Stimulated activated CD4-positive, alpha-beta T cell treated with anti-CD3 and anti-CD28 coated beads, Interleukin-12 subunit alpha, Interleukin-12 subunit beta, amount 100 ng/mL, for 48 hours (primary cell): ENCODE measurements at regions not wholly inside any gene's neighbourhood (a gene's known extent, or its start where the extent isn't known, plus 50 kb on each side); places are given as distances from the start of the nearest gene placed in this dataset.
A peak's percentile ranks its signal among the peaks of the same experiment; 100 is the strongest.
"Not testable (repeated sequence)": the region's sequence is repeated elsewhere in the genome, so short reads cannot be mapped to it uniquely, and the experiment has no call there.

Experiments
- DNase-seq, 3 donors: peaks; one replicate each; pipeline ENCODE4 v3.0.0-alpha.2; 2020; ENCODE audit warnings: low read depth in 2 of 3, low spot score in 1 of 3

DNA sequence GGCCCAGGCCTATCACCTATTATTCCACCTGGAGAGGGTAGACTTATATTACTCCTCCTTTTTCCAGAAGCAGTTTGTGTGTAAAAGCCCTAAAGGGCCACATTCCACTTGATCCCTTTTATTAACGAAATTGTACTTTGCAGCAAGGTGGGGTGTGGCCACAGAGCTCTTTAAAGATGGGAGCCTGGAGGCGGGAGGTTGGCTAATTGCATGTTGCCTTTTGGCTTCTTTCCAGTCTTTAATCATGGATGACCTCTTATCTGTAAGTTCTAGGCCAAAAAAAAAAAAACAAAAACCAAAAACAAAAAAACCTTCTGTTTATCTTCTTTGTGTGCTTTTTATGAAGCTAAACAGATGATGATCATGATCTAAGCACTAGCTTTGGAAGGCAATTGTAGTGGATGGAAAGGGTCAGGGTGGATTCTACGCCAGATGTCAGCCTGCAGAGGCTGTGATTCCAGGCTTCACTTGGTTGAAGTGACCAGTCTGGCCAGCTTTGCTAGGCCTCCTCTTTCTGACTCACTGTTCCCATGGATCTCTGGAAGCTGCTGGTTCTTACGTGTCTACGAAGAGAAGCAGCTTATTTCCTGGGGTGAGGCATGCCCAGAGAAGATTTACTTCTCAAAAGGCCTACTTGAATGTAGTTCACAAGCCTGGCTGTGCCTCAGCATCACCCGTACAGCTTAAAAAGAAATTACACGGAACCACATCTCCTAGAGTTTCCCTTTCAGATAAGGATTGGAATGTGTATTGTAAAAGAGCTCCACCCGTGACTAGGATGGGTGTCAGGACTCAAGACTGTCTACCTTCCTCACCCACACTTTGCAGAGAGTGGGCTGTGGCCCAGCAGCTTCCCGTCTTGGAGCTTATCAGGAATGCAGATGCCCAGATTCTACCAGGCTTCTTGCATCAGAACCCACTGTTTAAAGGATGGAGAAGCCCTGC, 330.9 kb upstream of the C2CD4B start:
- no peak for DNase-seq

DNA sequence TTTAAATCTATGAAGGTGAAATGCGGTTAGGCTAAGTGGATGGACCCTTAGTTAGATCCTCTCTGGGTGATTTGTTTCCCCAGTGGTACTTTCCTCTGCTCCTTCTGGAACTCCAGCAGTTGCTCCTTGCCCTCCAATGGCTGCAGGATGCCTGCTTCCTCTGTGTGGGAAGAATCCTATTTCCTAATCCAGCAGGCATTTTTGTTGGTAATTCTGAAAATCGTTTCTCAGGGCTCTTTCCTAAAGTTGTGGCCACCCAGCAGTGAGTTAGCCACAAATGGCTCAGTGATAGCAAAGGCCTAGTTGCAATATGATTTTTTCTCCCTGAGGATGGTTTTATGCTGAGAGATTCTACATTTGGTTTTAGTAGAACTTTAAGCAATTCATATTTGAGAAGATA, 332.3 kb upstream of the C2CD4B start:
- DNase-seq = no peak

GRCh38 chr15:62498278-62498677, 333.2 kb upstream of the C2CD4B start:
- DNase-seq = no peak

GRCh38 chr15:62498712-62499111, 333.6 kb upstream of the C2CD4B start:
- no peak for DNase-seq

GRCh38 chr15:62500325-62500724, 335.2 kb upstream of the C2CD4B start:
- DNase-seq = no peak

DNA sequence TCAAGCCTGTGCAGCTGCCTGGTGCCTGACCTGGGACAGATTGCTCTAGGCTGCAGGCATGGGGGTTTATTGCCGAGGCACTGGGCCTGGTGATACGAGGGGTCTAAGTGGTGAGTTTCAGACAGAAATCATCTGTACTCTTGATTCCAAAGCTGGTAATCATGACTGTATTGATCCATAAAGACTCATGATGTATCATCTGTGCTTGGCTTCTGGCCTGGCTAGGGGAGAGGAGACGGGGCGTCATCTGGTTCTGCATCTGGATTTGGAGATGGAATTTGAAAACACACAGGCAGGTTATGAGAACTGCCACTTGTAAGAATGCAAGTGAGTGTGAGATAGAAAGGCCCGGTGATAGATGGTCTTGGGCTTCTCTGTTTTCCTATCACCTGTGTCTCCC, 337.4 kb upstream of the C2CD4B start:
- no peak for DNase-seq

DNA sequence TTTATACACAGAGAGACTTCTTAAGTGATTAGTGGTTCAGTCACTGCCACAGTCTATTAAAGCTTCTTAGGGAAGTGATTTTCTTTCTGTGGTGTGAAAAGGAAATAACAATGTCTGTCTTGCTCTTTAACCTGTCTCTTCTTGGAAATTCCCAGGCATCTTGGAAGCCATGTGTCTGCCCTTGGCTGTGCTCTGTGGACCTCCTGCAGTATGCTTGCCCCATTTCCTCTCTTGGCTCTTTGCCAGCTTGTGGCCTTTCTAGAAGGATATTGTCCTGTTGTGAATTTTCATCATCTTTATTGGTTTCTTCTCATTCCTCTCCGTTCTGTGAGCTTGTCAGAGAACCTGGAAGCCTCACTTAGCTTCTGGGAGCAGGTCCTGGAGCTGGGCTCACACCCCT, 338.4 kb upstream of the C2CD4B start:
- DNase-seq = no peak

- DNase-seq = no peak
These were observed 340.7 kb upstream of the C2CD4B start for GRCh38 chr15:62505762-62506161.

- no peak for DNase-seq
These were observed 341.2 kb upstream of the C2CD4B start for GRCh38 chr15:62506217-62506805.

GRCh38 chr15:62509395-62509958, 344.4 kb upstream of the C2CD4B start:
- DNase-seq = no peak

GRCh38 chr15:62510791-62511190, 345.7 kb upstream of the C2CD4B start:
- DNase-seq = no peak

GRCh38 chr15:62512904-62513303, 347.8 kb upstream of the C2CD4B start:
- no peak for DNase-seq

- no peak for DNase-seq
These were observed 348.8 kb upstream of the C2CD4B start for GRCh38 chr15:62513893-62514292.

DNA sequence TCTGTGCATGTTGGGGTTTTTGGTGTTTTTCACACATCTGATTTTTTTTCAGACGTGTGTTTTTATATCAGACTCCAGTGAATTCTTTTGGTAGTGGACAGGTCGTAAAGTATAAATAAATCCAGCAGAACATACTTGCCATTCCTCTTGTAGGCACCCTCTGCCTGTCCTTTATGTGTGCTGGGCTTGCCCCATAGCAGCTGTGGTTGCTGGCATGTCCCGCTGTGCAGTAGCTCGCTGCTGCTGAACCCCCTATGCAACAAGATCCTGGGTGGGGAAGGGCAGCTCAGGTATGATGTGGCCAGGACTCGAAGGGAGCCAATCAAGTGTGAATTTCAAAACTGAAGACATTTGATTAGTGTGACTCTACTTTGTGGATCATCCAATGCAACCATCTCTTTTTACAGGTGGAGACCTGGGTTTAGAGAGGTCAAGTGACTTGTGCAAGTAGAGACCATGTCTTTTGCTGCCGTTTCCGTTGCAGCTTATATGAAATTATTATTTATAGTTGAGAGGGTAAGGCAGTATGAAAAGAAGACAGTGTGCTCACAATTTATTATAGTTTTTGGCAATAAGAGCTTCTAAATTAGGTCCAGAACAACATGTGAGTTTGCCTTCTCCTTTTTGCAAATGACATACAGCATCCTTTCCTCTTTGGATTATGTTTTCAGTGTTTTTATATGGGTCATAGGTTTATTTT, 350.8 kb upstream of the C2CD4B start:
- DNase-seq = no peak

- DNase-seq = no peak
These were observed 352.5 kb upstream of the C2CD4B start for GRCh38 chr15:62517541-62517940.

DNA sequence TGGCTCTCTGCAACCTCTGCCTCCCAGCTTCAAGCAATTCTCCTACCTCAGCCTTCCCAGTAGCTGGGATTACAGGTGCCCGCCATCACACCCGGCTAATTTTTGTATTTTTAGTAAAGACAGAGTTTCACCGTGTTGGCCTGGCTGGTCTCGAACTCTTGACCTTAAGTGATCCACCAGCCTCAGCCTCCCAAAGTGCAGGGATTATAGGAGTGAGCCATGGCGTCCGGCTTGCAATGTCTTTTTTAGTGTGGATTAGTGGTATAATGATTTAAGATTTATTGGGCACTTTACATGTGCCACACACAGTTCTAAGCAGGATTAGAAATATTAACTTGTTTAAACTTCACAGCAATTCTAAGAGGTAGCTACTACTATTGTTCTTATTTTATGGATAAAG, 353.6 kb upstream of the C2CD4B start:
- not testable (repeated sequence) for DNase-seq

DNA sequence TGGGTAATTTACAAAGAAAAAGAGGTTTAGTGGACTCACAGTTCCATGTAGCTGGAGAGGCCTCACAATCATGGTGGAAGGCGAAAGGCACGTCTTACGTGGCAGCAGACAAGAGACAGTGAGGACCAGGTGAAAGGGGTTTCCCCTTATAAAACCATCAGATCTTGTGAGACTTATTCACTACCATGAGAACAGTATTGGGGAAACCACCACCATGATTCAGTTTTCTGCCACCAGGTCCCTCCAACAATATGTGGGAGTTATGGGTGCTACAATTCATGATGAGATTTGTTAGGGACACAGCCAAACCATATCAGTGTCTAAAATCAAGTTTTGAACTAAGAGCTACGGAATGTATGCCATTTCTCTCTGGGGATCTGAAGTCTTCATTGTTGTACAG, 354.8 kb upstream of the C2CD4B start:
- DNase-seq = peak in 1 of 3 donors; percentile 0

DNA sequence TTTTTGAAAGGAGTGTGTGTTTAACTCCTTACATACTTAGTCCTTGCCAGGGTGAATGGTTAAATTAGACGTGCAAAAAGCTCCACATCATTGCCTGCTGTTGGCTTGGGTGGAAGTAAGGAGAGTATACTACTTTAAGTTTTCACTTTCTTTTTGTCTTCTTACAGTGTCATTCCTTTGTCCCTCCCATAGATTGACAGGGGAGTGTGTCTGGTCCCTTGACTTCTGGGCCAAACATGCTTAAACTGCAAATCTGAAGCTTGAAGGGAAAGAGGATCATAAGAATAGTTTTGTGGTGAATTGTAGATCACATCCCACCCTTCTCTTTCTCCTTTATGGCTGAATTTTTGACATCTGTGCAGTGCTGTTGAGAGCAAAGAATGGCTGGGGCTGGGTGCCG, 355.8 kb upstream of the C2CD4B start:
- no peak for DNase-seq

DNA sequence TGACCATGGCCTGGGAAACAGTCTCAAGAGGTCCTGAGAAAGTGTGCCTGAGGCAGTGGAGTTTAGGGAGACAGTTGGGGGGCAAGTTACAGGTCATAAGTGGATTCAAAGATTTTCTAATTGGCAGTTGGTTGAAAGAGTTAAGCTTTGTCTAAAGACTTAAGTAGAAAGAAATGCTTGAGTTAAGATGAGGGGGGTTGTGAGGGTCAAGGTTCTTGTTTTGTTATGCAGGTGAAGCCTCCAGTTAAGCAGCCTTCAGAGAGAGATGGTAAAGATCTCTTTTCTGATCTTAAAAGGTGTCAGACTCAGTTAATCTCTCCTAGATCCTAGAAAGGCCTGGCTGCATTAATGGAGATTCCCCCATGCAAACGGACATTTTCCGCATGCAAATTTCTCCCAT, 356.3 kb upstream of the C2CD4B start:
- DNase-seq = no peak

DNA sequence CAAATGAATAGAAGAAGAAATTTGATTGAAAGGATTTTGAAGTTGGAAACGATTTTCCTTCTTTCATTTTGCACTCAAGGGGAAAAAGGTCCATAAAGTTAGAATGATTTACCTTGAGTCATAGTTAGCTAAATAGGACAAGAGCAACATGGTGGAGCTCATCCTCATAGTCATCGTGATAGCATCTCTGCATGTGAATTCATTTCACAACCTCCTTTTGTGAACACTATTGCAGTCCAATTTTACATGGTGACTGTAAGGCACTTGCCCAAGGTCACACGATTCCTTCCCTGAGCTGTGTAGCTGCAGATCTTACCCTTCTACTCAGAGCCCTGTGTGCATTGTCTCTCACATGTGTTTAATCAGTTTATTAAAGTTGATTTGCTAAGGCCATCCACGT, 359.8 kb upstream of the C2CD4B start:
- DNase-seq = no peak

DNA sequence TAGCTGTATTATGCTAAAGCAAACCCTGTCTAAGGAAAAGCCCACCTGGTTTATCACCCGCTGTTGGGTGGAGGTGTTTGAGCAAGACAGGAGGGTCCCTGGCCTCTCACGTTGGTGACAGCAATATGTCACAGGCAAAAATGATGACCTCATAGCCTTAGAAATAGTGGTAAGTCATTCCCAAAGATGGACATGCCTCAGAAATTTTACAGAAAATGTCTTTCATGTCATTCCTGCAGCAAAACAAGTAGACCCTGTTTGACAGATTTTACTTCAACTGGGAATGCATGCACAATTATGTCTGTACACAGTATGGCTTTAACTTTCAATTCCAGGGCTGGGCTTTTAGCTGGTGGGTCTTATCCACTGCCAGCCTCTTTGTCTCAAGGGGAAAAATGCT, 362.3 kb upstream of the C2CD4B start:
- DNase-seq = no peak

DNA sequence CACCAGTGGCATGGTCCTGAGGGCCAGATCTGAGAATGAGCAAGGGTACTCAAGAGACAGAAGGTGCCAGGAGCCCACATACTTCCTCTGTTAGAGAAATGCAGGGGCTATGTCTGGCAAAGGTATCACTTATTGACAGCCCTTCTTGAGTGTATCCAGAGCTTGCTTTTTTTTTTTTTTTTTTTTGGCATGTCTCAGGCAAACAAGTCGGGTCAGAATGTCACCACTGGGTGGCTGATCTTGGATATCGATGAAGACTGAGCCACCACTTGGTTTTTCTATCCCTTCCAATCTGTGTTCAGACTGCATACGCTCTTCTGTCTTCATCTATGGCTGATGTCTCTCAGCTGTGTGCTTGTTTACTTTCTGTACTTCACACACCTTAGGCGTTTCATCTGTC, 363.4 kb upstream of the C2CD4B start:
- no peak for DNase-seq
